Natural killer cell (primary cell): ENCODE measurements at regions not wholly inside any gene's neighbourhood (a gene's known extent, or its start where the extent isn't known, plus 50 kb on each side); places are given as distances from the start of the nearest gene placed in this dataset.

Experiments
- ATAC-seq, 3 donors: fragments of 150-1000 bp in 2 of 3; fragments of 200-7000 bp in 1 of 3; cut with Tn5 transposase; 1 replicate in 1 of 3; 2 replicates in 2 of 3; pipeline ENCODE4 v1.10.0; 2021; ENCODE audit warnings: mild to moderate bottlenecking in 2 of 3, moderate library complexity in 2 of 3
- DNase-seq, 2 donors: peaks; one replicate each; pipeline versions ENCODE4 v3.0.0 to v3.0.0-alpha.2; 2013 to 2021; ENCODE audit warnings: mixed read lengths in 1 of 2
- H3K27ac ChIP-seq: one replicate; pipeline ENCODE4 v1.5.1; 2013; ENCODE audit warnings: mild to moderate bottlenecking, low read length
- H3K27me3 ChIP-seq: one replicate; pipeline ENCODE4 v1.6.1; 2013; ENCODE audit warnings: low read length; ENCODE audit not compliant: control insufficient read depth, insufficient read depth
- H3K36me3 ChIP-seq: one replicate; pipeline ENCODE4 v1.6.1; 2013; ENCODE audit warnings: low read length; ENCODE audit not compliant: control insufficient read depth, insufficient read depth
- H3K4me1 ChIP-seq: one replicate; pipeline ENCODE4 v1.6.1; 2013; ENCODE audit warnings: low read length; ENCODE audit not compliant: control insufficient read depth, insufficient read depth
- H3K4me3 ChIP-seq: one replicate; pipeline ENCODE4 v1.5.1; 2013; ENCODE audit warnings: low read length
- H3K9me3 ChIP-seq: one replicate; pipeline ENCODE4 v1.6.1; 2013; ENCODE audit warnings: low read length; ENCODE audit not compliant: control insufficient read depth, insufficient read depth
- H3K27ac Mint-ChIP-seq, 2 donors: one replicate each; pipeline ENCODE4 v1.8.0; 2022; ENCODE audit warnings: mild to moderate bottlenecking in 2 of 2, mixed read lengths in 2 of 2, moderate library complexity in 1 of 2
- H3K27me3 Mint-ChIP-seq, 2 donors: one replicate each; pipeline ENCODE4 v1.8.0; 2022; ENCODE audit warnings: low read depth in 2 of 2, mixed read lengths in 2 of 2
- H3K36me3 Mint-ChIP-seq: one replicate; pipeline ENCODE4 v1.8.0; 2022; ENCODE audit warnings: mixed read lengths
- H3K4me1 Mint-ChIP-seq, 2 donors: one replicate each; pipeline ENCODE4 v1.8.0; 2022; ENCODE audit warnings: mixed read lengths in 2 of 2
- H3K4me3 Mint-ChIP-seq: one replicate; pipeline ENCODE4 v1.8.0; 2022; ENCODE audit warnings: mild to moderate bottlenecking, moderate library complexity, mixed read lengths
- H3K9me3 Mint-ChIP-seq, 2 donors: one replicate each; pipeline ENCODE4 v1.8.0; 2022; ENCODE audit warnings: mixed read lengths in 2 of 2
- CTCF ChIP-seq: fragments of 200-600 bp; IDR thresholded peaks from one replicate; pipeline ENCODE4 v1.8.0; 2022; ENCODE audit warnings: antibody characterized with exemption
- WGBS: methylation state at CpG from one replicate; pipeline ENCODE4 v1.1.7; 2013; ENCODE audit warnings: missing lambda C conversion rate; ENCODE audit not compliant: insufficient coverage; 5-methylcytosine and 5-hydroxymethylcytosine counted together
- intact Hi-C: fragments of 100-400 bp; cut with micrococcal nuclease; formaldehyde crosslinking; loops from one replicate; pipeline ENCODE4 v1.14.2; 2022

- DNase-seq = no peak
- H3K27ac Mint-ChIP-seq = no peak overlapping the region
- H3K4me3 Mint-ChIP-seq = no peak overlapping the region
- 91% methylated on average over 3 of the region's 5 CpGs for WGBS
- Histone ChIP-seq H3K4me3 (no peak overlapping the region), H3K27ac (no peak overlapping the region), H3K36me3 (no peaks in the 10 kb centered on the region), H3K9me3 (no peaks in the 10 kb centered on the region), H3K4me1 (no peaks in the 10 kb centered on the region), H3K27me3 (no peaks in the 10 kb centered on the region)
- H3K27me3 Mint-ChIP-seq = peaks cover 0 to 7% of the 10 kb centered on the region in 2 donors
- ATAC-seq = no peak
- H3K4me1 Mint-ChIP-seq = no peaks in the 10 kb centered on the region
- intact Hi-C loops = no loop called here
- TF ChIP-seq CTCF = no peak
- H3K36me3 Mint-ChIP-seq = no peaks in the 10 kb centered on the region
- H3K9me3 Mint-ChIP-seq = no peaks in the 10 kb centered on the region
Measured at GRCh38 chr6:146865756-146866379, 267.1 kb downstream of the ADGB start.

DNA sequence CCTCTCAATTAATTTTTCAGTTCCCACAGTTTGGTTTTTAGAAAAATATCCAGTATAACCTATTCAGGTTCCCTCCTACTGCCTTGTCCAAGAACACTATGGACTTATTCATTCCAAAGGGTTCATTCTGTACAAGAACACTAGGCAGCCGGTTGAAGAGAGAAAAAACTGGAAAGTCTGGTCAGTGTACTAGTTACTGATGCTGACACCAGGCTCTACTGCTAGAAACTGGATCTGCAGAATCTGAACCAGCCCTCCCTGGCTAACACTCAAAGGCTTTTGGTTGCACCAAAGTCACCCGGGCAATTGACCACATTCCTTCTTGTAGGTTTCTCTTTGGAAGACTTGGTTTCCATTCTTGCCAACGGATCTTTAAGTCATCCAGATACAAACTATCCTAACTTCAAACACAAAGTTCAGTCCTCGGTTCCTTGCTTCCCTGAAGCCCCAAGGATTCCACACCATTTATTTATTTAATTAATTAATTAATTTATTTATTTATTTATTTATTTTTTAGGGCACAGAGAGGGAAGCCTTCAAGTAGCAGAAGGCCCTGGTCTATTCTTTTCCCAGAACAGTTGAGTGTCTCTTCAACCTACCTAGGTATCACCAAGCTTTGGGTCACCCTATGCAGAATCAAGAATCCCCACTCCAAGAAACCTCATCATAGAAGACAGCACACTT, 268.1 kb downstream of the ADGB start:
- no peak overlapping the region for H3K4me3 Mint-ChIP-seq
- DNase-seq (no peak), ATAC-seq (no peak)
- intact Hi-C loops = no loop called here
- no peak overlapping the region for H3K27ac Mint-ChIP-seq
- H3K27me3 ChIP-seq = no peaks in the 10 kb centered on the region
- TF ChIP-seq CTCF = no peak
- no peaks in the 10 kb centered on the region for H3K9me3 Mint-ChIP-seq
- peaks cover 0 to 7% of the 10 kb centered on the region in 2 donors for H3K27me3 Mint-ChIP-seq
- no peak overlapping the region for H3K4me3 ChIP-seq
- 89% methylated on average over 3 of the region's 4 CpGs for WGBS
- H3K36me3 Mint-ChIP-seq = no peaks in the 10 kb centered on the region
- H3K4me1 ChIP-seq = no peaks in the 10 kb centered on the region
- H3K4me1 Mint-ChIP-seq = no peaks in the 10 kb centered on the region
- no peak overlapping the region for H3K27ac ChIP-seq
- H3K36me3 ChIP-seq = no peaks in the 10 kb centered on the region
- no peaks in the 10 kb centered on the region for H3K9me3 ChIP-seq

GRCh38 chr6:146868671-146869209, 270.0 kb downstream of the ADGB start:
- no peaks in the 10 kb centered on the region for H3K36me3 Mint-ChIP-seq
- 92% methylated on average over 4 of the region's 4 CpGs for WGBS
- H3K4me1 Mint-ChIP-seq = no peaks in the 10 kb centered on the region
- ATAC-seq (no peak), DNase-seq (no peak)
- Histone ChIP-seq H3K4me1 (no peaks in the 10 kb centered on the region), H3K9me3 (no peaks in the 10 kb centered on the region), H3K27ac (no peak overlapping the region), H3K27me3 (no peaks in the 10 kb centered on the region), H3K36me3 (no peaks in the 10 kb centered on the region), H3K4me3 (no peak overlapping the region)
- no peak overlapping the region for H3K4me3 Mint-ChIP-seq
- intact Hi-C loops = no loop called here
- no peak overlapping the region for H3K27ac Mint-ChIP-seq
- TF ChIP-seq CTCF = no peak
- peaks cover 0 to 7% of the 10 kb centered on the region in 2 donors for H3K27me3 Mint-ChIP-seq
- no peaks in the 10 kb centered on the region for H3K9me3 Mint-ChIP-seq
